Activated CD8-positive, alpha-beta T cell treated with anti-CD3 and anti-CD28 coated beads for 36 hours (primary cell): ENCODE measurements at regions not wholly inside any gene's neighbourhood (a gene's known extent, or its start where the extent isn't known, plus 50 kb on each side); places are given as distances from the start of the nearest gene placed in this dataset.
"Not testable (repeated sequence)": the region's sequence is repeated elsewhere in the genome, so short reads cannot be mapped to it uniquely, and the experiment has no call there.

Experiments used
- ATAC-seq: fragments of 200-7000 bp; cut with Tn5 transposase; one replicate; pipeline ENCODE4 v1.10.0; 2021; ENCODE audit warnings: mild to moderate bottlenecking, moderate library complexity
- CTCF ChIA-PET: fragments of 350-600 bp; sonication (Branson Sonifier 250); formaldehyde crosslinking; loops from one replicate; lab custom pipeline; 2021; ENCODE audit warnings: antibody characterized with exemption; lab: Charles Lee
- POLR2A ChIA-PET: fragments of 350-600 bp; sonication (Branson Sonifier 250); formaldehyde crosslinking; loops from one replicate; lab custom pipeline; 2021; ENCODE audit warnings: antibody characterized with exemption; lab: Charles Lee
- DNase-seq: peaks from one replicate; pipeline ENCODE4 v3.0.0-alpha.2; 2020
- H3K27ac Mint-ChIP-seq: one replicate; pipeline ENCODE4 v1.8.0; 2021; ENCODE audit warnings: mild to moderate bottlenecking, mixed read lengths
- H3K27me3 Mint-ChIP-seq: one replicate; pipeline ENCODE4 v1.8.0; 2021; ENCODE audit warnings: mixed read lengths
- H3K36me3 Mint-ChIP-seq: one replicate; pipeline ENCODE4 v1.8.0; 2021; ENCODE audit warnings: low read depth, mixed read lengths
- H3K4me1 Mint-ChIP-seq: one replicate; pipeline ENCODE4 v1.8.0; 2021; ENCODE audit warnings: low read depth, mixed read lengths
- H3K4me3 Mint-ChIP-seq: one replicate; pipeline ENCODE4 v1.8.0; 2021; ENCODE audit warnings: mild to moderate bottlenecking, moderate library complexity, mixed read lengths
- H3K9me3 Mint-ChIP-seq: one replicate; pipeline ENCODE4 v1.8.0; 2021; ENCODE audit warnings: mixed read lengths
- CTCF ChIP-seq: fragments of 200-600 bp; IDR thresholded peaks from one replicate; pipeline ENCODE4 v1.8.0; 2022; ENCODE audit warnings: antibody characterized with exemption, mild to moderate bottlenecking
- intact Hi-C: fragments of 100-400 bp; cut with micrococcal nuclease; formaldehyde crosslinking; loops from one replicate; pipeline ENCODE4 v1.10.0; 2022

GRCh38 chr4:31020363-31020762 is 300.2 kb downstream of the PCDH7 start:
- ChIA-PET CTCF (no interaction called here), POLR2A (no interaction called here)
- Mint-ChIP-seq H3K4me1 (no peaks in the 10 kb centered on the region), H3K4me3 (no peak overlapping the region), H3K9me3 (no peaks in the 10 kb centered on the region), H3K36me3 (no peaks in the 10 kb centered on the region), H3K27me3 (no peaks in the 10 kb centered on the region), H3K27ac (no peak overlapping the region)
- ATAC-seq (no peak), DNase-seq (no peak)
- no peak for TF ChIP-seq CTCF
- intact Hi-C loops: no loop called here

GRCh38 chr4:31021008-31021407 is 300.8 kb downstream of the PCDH7 start:
- DNase-seq (no peak), ATAC-seq (no peak)
- CTCF ChIA-PET: no interaction called here
- H3K27ac Mint-ChIP-seq: no peak overlapping the region
- H3K36me3 Mint-ChIP-seq: no peaks in the 10 kb centered on the region
- no peak overlapping the region for H3K4me3 Mint-ChIP-seq
- POLR2A ChIA-PET: no interaction called here
- no peaks in the 10 kb centered on the region for H3K4me1 Mint-ChIP-seq
- H3K27me3 Mint-ChIP-seq: no peaks in the 10 kb centered on the region
- intact Hi-C loops: no loop called here
- no peak for TF ChIP-seq CTCF
- no peaks in the 10 kb centered on the region for H3K9me3 Mint-ChIP-seq

GRCh38 chr4:31022702-31023101 is 302.5 kb downstream of the PCDH7 start:
- no peaks in the 10 kb centered on the region for H3K36me3 Mint-ChIP-seq
- H3K27me3 Mint-ChIP-seq: no peaks in the 10 kb centered on the region
- no peak for ATAC-seq
- POLR2A ChIA-PET: no interaction called here
- no peak for TF ChIP-seq CTCF
- no peak overlapping the region for H3K4me3 Mint-ChIP-seq
- no peaks in the 10 kb centered on the region for H3K9me3 Mint-ChIP-seq
- intact Hi-C loops: no loop called here
- CTCF ChIA-PET: no interaction called here
- DNase-seq: no peak
- no peak overlapping the region for H3K27ac Mint-ChIP-seq
- no peaks in the 10 kb centered on the region for H3K4me1 Mint-ChIP-seq

GRCh38 chr4:31023109-31023508 is 302.9 kb downstream of the PCDH7 start:
- ATAC-seq: no peak
- intact Hi-C loops: no loop called here
- POLR2A ChIA-PET: no interaction called here

GRCh38 chr4:31023742-31024141 is 303.6 kb downstream of the PCDH7 start:
- H3K4me1 Mint-ChIP-seq: no peaks in the 10 kb centered on the region
- TF ChIP-seq CTCF: no peak
- no peak overlapping the region for H3K27ac Mint-ChIP-seq
- no peaks in the 10 kb centered on the region for H3K9me3 Mint-ChIP-seq
- H3K27me3 Mint-ChIP-seq: no peaks in the 10 kb centered on the region
- ATAC-seq (no peak), DNase-seq (no peak)
- intact Hi-C loops: no loop called here
- CTCF ChIA-PET: no interaction called here
- H3K4me3 Mint-ChIP-seq: no peak overlapping the region
- POLR2A ChIA-PET: no interaction called here
- H3K36me3 Mint-ChIP-seq: no peaks in the 10 kb centered on the region

More at GRCh38 chr4:31023109-31023508, 302.9 kb downstream of the PCDH7 start:
- TF ChIP-seq CTCF: no peak
- no peaks in the 10 kb centered on the region for H3K36me3 Mint-ChIP-seq
- H3K27me3 Mint-ChIP-seq: no peaks in the 10 kb centered on the region
- no peak overlapping the region for H3K4me3 Mint-ChIP-seq
- H3K27ac Mint-ChIP-seq: no peak overlapping the region
- H3K9me3 Mint-ChIP-seq: no peaks in the 10 kb centered on the region
- CTCF ChIA-PET: no interaction called here
- no peak for DNase-seq
- H3K4me1 Mint-ChIP-seq: no peaks in the 10 kb centered on the region

GRCh38 chr4:31024781-31025180 is 304.6 kb downstream of the PCDH7 start:
- H3K36me3 Mint-ChIP-seq, DNase-seq, intact Hi-C loops, H3K4me1 Mint-ChIP-seq, H3K27me3 Mint-ChIP-seq, ATAC-seq, H3K27ac Mint-ChIP-seq, H3K9me3 Mint-ChIP-seq, CTCF ChIA-PET, POLR2A ChIA-PET, H3K4me3 Mint-ChIP-seq: not testable (repeated sequence)
